ENCODE measurements at regions not wholly inside any gene's neighbourhood (a gene's known extent, or its start where the extent isn't known, plus 50 kb on each side); places are given as distances from the start of the nearest gene placed in this dataset.
"Not testable (repeated sequence)": the region's sequence is repeated elsewhere in the genome, so short reads cannot be mapped to it uniquely, and the experiment has no call there.

DNA sequence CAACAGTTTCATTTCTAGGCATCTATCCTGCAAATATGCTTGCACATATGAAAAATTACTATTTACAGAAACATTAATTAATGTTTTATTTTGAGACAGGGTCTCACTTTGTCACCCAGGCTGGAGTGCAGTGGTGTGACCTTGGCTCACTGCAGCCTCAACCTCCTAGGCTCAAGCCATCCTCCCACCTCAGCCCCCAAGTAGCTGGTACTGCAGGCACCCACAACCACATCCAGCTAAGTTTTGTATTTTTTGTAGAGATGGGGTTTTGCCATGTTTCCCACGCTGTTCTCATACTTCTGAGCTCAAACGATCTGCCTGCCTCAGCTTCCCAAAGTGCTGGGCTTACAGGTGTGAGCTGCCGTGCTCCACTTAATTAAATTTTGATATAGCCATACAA lies 86.2 kb upstream of the CCND2 start:
- TF ChIP-seq, protein P1, sequence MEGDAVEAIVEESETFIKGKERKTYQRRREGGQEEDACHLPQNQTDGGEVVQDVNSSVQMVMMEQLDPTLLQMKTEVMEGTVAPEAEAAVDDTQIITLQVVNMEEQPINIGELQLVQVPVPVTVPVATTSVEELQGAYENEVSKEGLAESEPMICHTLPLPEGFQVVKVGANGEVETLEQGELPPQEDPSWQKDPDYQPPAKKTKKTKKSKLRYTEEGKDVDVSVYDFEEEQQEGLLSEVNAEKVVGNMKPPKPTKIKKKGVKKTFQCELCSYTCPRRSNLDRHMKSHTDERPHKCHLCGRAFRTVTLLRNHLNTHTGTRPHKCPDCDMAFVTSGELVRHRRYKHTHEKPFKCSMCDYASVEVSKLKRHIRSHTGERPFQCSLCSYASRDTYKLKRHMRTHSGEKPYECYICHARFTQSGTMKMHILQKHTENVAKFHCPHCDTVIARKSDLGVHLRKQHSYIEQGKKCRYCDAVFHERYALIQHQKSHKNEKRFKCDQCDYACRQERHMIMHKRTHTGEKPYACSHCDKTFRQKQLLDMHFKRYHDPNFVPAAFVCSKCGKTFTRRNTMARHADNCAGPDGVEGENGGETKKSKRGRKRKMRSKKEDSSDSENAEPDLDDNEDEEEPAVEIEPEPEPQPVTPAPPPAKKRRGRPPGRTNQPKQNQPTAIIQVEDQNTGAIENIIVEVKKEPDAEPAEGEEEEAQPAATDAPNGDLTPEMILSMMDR (conservative IDR thresholded peaks at IDR 0.05 in 1 of 2, IDR thresholded peaks at IDR 0.05 in 1 of 2; ENCODE audit: extremely low read depth in 1 of 2, insufficient read depth in 1 of 2, low read depth in 1 of 2, low read length in 2 of 2), result not testable (repeated sequence)
- not testable (repeated sequence) for TF ChIP-seq EZH2 (IDR thresholded peaks at IDR 0.05; ENCODE audit: borderline replicate concordance, low read length)
